T1000 (cell line): ENCODE measurements at regions not wholly inside any gene's neighbourhood (a gene's known extent, or its start where the extent isn't known, plus 50 kb on each side); places are given as distances from the start of the nearest gene placed in this dataset.

Experiments
- DNase-seq: peaks from one replicate; lab custom pipeline; 2025; ENCODE audit warnings: mixed read lengths; lab: John Stamatoyannopoulos, UW

DNA sequence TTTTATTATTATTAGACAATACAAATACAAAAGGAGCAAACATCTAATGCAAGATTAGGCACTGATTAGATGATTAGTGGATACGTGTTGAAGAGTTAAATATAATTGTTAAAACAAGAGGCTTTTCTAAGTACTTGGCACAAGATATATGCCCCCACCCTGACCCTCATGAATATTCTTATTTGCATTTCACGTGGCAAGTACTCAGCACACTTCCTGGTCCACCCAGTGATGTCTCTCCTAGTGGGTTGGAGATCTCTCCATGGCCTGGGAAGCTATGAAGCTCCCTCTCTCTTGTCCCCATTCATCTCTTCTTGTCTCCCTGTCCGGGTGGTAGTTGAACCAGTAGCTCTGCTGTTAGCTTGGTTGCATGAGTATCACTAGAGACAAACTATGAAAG lies 375.3 kb downstream of the ADRA2A start:
- no peak for DNase-seq

DNA sequence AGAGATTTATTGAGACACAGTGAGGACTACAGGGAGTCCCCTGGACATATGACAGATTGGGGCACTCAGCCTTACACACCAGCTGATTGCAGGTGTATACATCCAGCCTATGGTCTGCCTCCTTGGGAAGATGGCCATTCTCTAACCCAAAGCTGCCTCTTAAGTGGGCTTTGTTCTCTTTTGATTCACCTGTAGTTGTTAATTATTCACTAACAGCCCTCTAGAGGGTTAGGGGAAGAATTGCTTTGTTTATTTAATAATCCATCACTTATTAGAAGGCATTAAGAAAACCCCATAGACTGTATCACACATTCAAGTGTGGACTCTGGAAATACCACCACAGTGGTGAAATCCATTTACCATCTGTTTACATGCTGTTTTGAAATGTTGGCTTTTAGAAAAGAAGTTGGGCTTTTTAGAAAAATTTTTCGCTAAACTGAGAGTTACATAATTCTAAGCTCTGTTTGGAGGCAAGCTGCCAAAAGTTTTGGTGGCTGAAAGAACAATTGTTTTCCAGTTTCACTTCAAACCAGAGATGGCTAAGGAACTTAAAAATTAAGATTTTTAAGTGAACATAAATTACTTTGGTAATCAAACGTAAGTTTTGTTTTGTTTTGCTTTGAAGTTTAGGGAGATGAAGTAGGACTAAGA lies 379.1 kb downstream of the ADRA2A start:
- DNase-seq, result no peak

DNA sequence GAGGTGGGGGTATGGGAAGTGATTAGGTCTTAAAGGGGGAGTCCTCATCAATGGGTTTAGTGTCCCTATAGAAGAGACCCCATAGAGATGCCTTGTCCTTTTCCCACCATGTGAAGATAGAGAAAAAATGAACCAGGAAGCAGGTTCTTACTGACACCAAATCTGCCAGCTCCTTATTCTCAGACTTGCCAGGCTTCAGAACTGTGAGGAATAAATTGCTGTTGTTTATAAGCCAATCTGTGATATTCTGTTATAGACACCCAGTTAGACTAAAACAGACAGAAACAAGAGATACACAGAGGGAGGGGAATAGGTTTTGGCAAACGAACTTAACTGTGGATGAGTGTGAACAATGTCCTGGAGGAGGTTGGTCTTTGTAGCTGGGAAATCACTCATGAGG lies 381.4 kb downstream of the ADRA2A start:
- DNase-seq, result no peak

DNA sequence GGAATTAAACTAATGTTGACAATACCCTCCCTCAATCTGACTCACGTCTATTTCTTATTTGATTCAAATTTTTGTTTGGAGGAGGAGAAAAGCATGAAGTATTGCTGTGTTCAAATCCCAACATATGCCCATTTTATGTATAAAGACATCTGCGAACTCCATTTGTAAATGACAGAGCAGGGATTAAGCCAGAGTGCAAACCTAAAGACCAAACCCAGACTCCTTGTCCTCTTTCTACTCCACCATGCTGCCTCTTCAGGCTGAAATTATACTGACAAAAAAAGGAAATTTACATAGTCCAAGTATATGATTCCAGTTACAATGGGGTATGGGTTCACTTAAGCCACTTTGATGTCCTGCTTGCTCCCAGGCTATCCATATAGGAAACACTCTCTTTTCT lies 383.1 kb downstream of the ADRA2A start:
- DNase-seq, result no peak

DNA sequence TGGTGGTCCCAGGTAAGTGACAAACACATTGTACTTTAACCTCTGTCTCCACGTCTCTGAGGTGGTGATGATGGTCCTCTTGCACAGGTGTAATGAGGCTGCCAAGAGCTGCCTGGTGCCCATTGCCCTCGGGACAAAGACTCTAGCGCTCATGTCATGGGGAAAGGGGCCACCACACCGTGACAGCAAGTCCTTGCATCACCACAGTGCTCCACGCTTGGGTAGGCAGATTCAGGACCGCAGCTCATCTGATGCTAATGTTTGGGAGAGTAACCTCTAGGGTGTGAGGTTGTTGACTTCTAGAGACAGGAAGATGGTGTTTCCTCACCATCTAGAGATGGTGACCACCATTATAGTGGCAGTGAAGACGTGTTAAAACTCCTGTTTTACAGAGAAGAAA lies 395.6 kb downstream of the ADRA2A start:
- no peak for DNase-seq

DNA sequence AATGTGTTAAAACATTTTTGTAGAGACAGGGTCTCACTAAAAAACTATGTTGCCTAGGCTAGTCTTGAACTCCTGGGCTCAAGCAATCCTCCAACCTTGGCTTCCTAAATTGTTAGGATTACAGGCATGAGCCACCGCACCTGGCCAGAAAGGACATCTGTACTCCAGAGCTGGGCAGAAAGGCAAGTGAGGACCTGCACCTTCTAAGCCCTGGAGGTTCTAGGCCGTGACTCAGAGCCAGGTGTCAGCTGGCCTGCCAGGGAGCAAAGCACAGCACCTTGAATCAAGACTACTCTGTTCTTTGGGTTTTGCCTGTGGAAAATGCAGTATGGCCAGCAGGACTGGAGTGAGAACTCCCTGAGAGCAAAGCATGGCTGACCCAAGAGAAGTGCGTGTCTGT lies 396.5 kb downstream of the ADRA2A start:
- DNase-seq, result no peak

DNA sequence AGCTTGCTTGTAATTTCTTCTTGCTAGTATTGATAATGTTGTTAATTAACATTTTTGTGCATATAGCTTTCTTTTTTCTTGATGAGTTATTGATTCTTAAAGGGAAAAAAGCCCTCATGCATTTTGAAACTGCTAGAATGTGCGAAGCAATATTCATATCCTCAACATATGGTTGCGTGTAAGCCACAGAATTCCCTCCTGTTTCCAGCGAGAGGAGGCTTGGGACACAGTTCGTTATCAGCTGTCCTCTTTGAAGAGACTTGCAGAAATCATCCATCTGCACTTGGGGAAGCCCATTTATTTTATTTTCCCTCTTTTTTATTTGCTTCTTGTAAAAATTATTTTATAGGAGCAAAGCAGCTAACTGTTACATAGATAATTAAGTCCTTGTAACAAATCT lies 398.0 kb downstream of the ADRA2A start:
- no peak for DNase-seq

DNA sequence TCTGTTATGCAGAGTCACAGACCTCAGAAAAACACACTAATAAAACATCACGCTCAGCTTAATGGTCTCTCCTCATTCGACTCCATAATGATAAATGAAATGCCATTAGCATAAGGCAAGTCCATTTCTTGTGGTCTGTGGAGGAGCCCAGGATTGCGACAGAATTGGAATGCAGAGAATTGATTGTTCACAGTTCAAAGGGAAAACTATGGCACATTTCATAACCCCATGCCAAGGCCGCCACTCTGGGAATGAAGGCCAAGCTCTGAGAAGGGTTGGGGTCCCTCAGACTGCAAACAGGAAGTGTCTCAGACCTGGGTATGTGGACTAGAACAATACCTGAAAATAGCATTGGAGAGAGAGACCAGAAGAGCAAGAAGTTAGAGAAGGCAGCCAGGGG lies 398.9 kb downstream of the ADRA2A start:
- no peak for DNase-seq

DNA sequence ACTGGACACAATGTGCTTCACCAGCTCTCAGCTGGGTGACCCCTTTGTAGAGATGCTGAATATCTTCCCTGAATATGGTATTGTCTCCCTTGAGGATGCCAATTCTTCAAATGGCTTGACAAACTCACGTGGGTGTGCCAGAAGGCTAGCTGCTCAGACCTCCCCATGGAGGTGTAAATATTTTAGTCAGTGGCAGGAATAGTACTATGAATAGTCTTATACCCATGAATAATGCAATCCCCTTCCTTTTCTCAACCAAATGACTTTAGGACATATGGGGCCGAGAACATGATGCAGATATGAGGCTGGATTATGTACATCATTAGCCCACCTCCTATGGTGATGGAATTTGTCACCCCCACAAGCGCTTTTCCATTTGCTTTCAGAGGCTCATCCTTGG lies 401.8 kb downstream of the ADRA2A start:
- DNase-seq, result no peak

DNA sequence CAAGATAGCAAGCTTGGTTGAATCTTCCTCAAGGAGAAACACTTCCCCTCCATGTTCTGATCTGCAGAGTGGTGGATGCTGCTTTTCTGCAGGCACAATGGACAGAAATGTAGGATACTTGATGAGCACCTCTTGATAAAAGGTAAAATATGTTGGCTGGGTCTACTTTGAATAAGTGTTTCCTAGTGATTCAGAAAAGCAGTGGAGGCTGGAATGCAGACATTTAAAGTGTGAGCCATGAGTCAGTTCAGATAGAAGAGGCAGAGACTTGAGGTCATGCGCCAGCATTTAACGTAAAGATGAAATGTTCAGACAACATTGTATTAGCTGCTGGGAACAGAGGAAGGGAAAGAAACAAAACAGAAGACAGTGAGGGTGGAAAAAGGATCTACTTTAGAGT lies 403.1 kb downstream of the ADRA2A start:
- no peak for DNase-seq

DNA sequence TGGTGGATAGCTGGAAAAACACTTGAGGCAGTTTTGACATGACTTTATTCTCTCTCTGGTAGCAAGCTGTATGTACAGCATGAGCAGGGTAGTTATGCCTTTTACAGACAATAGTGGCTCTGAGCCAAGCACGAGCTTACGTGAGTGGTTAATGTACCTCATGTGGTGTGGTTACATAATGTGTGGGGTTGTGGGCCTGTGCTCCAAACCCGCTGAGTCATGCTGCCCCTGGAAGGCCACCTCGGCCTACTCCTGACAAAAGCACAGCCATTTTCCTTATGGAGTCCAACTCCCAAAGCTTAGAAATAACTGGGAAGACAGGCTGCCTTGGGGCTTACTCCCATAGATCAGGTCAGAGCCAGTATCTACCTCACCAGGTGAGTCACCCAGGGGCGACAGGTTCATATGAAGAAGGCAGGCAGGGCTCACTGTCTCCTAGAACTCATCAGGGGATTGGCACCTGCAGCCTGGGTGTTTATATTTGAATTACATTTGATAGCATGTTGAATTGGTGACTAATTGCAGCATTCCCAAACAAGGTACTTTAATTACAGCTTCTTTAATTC lies 404.5 kb downstream of the ADRA2A start:
- no peak for DNase-seq

DNA sequence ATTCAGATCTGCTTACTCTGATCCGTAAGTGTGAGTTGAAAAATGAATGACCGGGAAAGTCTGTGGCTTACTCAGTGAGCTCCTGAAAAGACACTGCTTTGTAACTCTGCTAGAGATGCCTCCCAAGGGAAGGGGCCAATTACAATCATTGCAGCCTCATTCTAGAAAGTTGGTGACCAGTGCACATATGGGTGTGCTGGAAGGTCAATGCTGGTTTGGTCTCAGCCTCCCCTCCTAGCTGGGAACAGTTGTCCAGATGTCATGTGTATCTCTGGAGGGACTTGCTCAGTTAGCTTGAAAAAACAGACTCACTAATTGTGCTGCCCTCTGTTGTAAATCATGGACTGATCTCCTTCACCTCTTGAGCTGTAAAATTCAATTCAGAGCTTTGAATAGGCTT lies 405.0 kb downstream of the ADRA2A start:
- DNase-seq, result no peak

DNA sequence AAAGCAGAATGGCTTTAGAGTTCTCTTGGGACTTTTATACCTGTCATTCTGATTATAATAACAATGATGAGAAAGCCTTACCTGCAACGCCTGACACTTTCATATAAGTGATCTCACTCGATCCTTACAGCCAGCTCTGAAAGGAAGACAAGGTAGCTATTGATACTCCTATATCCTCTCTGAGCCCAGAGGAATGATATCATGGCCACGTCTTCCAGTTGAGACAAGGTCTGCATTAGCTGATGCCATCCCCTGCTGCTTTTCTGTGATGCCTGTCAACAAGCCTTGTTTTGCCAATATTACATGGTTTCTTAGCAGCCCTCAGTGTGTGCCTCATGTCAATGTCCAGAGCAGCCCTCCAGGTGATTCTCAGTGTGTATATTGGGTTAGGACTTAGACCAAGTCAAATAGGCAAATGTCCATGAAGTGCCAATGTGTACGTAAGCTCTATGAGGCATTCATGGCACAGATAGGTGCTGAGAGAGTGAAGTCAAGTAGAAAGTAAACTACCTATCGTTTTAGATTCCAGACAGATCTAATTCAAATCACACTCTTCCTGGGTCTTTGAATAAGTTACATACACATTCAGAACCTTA lies 405.9 kb downstream of the ADRA2A start:
- DNase-seq, result no peak

DNA sequence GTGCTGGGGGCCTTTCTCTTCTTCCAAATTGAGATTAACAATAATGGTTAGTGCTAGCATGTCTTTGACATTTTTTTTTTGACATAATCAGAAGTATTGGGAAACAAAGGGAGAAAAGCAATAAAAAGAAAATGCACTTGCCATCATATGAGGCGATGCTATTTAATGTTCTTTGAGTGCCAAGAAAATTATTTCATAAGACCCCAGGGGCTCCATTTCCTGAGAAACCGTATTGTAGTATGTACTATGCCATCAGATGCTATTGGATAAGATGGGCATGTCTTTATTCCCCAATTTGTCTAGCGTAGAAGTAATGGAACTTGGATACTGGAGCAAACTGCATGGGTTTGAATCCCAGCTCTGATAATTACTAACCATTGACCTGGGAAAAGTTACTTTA lies 408.9 kb downstream of the ADRA2A start:
- DNase-seq, result no peak

DNA sequence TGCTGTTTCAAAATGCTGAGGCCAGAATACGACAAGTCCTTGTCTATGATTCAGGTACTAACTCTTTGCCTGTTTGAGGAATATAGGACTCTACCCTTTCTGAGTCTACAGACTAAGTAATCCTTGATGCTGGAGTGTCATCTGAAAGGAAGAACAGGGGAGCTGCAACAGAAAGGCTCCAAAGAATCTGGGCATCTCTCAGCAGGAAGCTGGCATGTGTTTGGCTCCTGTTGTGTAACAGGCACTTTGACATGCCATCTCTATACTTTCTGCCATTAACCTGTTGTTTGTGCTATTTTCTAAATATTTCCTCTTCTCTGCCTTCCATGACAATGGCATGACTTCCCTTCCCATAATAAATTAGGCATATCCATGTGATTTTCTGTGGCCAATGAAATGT lies 409.5 kb downstream of the ADRA2A start:
- no peak for DNase-seq

DNA sequence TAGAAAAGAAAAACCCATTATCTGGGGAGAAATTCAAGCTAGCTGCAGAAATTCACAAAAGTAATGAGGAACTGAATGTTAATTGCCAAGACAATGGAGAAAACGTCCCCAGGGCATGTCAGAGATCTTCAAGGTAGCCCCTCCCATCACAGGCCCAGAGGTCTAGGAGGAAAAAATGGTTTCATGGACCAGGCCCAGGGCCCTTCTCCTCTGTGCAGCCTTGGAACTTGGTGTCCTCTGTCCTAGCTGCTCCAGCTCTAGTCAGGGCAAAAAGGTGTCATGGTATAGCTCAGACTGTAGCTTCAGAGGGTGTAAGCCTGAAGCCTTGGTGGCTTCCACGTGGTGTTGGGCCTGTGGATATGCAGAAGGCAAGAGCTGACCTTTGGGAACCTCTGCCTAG lies 411.8 kb downstream of the ADRA2A start:
- DNase-seq, result no peak

DNA sequence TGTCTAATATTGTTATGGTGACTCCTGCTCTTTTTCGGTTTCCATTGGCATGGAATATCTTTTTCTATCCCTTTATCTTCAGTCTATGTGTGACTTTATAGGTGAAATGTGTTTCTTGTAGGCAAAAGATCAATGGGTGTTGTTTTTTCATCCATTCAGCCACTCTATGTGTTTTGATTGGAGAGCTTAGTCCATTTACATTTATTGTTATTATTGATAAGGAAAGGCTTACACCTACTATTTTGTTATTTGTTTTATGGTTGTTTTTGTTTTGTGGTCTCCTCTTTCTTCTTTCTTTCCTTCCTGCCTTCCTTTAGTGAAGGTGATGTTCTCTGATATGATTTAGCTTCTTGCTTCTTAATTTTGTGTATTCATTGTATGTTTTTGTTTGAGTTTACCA lies 414.3 kb downstream of the ADRA2A start:
- DNase-seq, result no peak

DNA sequence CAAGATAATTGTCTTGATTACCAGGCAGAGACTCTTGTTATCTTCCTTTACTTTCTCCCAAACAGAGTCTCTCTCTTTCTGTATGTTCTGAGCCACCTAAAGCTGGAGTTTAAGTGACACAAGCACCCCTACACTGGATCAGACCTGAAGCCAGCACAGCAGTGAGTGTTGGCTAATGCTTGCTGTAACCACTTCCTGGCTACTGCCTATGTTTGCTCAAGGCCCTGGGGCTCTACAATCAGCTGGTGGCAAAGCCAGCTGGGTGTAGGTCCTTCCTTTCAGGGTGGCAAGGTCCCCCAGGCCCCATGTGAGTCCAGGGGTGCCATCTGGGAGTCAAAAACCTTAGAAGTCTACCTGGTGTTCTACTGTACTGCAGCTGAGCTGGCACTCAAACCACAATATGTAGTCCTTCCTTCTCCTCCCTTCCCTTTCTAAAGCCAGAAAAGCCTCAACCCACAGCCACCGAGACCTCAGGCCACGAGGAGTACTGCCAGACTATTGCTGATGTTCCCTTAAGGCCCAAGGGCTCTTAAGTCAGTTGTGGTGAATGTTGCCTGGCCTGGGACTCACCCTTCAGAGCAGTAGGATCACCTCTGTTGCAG lies 416.3 kb downstream of the ADRA2A start:
- DNase-seq, result no peak

DNA sequence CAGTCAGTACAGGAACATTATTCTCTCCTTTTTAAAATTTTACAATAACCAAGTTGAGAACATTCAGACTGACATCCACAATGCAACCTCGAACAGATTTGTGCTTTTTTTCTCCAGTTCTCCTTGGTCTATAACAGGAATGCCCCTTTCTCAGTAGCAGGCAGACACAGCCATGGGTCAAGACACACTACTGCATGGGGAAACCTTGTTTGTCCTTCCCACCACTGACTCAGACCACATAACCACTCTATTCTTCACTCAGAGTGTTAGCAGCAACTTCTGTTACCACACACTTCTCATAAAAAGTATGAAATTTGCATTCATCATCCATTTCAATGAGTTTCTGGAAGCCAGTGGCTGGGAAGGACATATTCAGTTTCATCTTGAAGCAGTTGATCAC lies 421.7 kb downstream of the ADRA2A start:
- DNase-seq, result no peak

DNA sequence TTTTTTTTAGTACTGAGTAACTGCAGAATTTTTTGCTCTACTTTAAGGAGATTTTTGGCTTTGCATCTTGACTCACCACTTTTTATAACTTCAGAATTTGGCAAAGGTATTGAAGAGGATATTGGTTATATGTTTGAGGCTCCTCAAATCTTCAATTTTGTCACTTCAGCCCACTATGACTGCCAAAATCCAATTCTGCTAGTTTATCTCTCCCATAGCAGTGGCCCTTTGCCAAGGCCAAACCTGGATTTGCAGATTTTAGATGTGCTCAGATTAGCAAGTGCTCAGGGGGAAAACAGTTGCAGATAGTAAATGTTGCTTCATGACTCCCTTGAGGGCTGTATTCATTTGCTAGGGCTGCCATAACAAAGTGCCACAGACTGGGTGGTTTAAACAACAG lies 427.5 kb downstream of the ADRA2A start:
- no peak for DNase-seq

DNA sequence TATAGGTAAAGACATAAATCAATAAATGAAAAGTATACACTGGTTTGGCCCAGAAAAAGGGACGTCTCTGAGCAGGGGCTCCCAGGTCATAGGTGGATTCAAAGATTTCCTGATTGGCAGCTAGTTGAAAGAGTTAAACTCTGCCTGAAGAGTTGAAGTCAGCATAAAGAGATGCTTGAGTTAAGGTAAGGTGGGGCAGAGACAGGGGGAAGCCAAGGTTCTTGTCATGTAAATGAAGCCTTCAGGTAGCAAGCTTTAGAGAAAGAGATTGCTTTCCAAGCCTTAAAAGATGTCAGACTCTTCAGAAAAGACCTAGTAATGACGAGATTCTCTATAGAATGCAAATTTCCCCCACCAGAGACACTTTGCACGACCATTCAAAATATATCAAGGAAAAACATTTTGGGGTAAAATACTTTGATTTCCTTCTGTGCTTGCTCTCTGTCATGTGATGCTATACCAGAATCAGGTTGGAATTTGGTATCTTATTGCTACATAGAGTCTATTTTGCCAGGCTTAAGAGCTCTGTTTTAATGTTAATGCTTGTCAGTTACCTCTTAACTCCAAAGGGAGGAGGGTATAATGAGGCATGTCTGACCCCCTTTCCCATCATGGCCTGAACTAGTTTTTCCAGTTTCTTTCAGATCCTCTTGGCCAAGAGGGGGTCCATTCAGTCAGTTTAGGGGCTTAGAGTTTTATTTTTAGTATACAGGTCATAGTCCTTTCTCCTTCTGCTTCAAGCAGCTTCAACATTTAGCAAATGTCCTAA lies 429.6 kb downstream of the ADRA2A start:
- no peak for DNase-seq

DNA sequence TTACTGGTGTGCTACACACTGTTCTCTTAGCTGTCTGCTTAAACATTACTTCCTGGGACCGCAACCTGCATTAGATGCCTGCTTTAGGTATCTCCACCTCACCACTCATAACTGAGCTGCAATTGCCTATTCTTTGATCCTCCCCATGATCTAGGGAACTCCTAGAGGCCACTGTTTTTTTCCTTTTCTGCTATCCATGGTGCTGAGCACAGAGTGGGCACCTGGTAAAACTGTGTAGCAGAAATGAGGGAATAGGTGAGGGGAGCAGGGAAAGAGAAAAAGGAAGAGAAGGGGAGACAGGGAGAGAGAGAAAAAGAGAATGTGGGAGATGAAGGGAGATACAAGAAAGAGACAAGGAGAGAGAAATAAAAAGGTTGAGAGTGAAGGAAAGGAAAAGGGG lies 434.9 kb downstream of the ADRA2A start:
- no peak for DNase-seq

DNA sequence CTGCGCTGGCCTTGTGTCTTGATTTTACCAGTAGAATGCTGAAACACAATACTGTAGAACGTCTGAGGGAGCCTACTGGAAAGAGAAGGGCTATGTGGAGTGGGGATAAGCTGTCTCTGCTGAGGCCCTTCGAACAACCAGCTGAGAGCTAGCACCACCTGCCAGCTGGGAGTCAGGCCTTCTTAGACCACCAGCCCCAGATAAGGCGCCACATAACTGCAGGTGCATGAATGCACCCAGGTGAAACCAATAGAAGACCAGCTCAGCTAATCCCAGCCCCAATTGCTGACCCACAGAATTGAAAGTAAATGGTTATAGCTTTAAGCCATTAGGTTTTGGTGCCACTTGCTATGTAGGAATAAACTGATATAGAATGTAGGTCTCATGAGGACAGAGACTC lies 438.4 kb downstream of the ADRA2A start:
- no peak for DNase-seq
